HG03575 (cell line): ENCODE measurements at regions not wholly inside any gene's neighbourhood (a gene's known extent, or its start where the extent isn't known, plus 50 kb on each side); places are given as distances from the start of the nearest gene placed in this dataset.
"Not testable (repeated sequence)": the region's sequence is repeated elsewhere in the genome, so short reads cannot be mapped to it uniquely, and the experiment has no call there.

Experiments
- ATAC-seq: cut with Tn5 transposase; IDR thresholded peaks from one replicate; pipeline ENCODE4 v1.9.1; 2021; ENCODE audit not compliant: unreplicated experiment, insufficient number of reproducible peaks, low FRiP score; ENCODE audit errors: extremely low read depth

DNA sequence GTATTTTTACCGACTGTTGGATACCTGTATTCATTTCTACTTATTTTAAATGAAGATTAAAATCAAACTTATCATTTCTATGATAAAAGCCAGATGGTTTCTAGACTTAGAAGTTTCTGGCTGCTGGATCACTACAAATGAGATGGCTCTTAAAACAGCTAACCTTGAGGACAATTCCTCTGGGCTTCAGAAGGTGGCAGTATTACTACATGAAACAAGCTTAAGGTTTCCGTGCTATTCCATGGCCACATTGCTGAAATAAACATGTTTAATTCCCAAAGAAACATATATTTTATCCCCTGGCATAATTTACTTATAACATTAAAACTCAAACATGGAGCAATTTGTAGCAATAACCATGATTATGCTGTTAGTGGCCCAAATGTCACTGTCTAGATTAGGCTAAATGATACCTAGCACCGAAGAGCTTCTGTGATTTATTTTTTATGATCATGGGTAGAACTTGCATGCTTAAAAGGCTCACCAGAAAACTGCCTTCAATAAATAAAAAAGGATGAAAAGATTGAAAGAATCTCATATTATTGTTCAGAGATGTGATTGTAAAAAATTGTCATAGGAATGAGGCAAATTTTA, 204.0 kb upstream of the NANOGP8 start:
- ATAC-seq: no peak

DNA sequence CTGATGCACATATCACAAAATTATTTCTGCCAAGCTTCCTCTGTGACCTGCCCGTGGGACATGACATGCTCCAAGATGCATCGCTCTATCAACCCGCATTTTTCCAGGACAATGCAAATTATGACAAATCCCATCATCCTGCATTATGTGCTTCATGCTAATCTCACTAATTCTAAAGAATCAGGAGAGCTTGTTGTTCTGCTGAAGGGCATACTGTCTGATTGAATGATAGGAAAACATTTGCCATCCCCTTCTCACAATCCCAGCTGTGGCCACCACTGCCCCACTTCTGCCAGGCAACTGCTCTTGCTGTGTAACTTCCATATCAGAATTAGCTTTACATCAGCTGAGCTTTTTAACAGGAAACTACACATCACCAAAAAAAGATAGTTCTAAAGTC, 203.5 kb upstream of the NANOGP8 start:
- ATAC-seq: no peak

DNA sequence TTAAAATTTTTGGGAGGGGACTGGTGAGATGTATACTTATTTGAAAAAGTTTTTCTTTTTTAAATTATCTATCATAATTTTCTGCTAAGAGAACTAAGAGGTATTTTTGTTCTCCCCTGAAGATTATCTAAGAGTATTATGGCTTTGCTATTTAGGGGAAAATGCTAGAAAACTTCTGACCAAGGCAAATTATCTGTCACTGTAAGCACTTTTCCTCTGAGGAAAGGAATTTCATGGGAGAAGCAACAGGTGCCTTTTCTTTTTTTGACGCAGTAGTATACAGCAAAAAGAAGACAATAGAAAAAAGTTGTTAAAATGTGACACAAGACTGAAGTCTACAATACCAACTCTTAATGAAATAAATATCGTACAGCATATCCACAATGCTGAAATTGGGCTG, 201.6 kb upstream of the NANOGP8 start:
- ATAC-seq: no peak

DNA sequence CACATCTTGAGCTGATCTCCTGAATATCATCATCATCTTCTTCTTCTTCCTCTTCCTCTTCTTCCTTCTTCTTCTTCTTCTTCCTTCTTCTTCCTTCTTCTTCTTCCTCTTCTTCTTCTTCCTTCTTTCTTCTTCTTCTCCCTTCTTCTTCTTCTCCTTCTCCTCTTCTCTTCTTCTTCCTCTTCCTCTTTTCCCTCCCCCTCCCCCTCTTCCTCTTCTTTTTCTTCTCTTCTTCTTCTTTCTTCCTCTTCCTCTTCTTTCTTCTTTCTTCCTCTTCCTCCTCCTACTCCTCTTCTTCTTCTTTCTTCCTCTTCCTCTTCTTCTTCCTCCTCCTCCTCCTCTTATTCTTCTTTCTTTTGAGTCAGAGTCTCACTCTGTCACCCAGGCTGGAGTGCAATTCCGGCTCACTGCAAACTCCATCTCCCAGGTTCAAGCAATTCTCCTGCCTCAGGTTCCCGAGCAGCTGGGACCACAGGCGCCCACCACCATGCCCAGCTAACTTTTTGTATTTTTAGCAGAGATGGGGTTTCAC, 197.9 kb upstream of the NANOGP8 start:
- ATAC-seq: no peak

DNA sequence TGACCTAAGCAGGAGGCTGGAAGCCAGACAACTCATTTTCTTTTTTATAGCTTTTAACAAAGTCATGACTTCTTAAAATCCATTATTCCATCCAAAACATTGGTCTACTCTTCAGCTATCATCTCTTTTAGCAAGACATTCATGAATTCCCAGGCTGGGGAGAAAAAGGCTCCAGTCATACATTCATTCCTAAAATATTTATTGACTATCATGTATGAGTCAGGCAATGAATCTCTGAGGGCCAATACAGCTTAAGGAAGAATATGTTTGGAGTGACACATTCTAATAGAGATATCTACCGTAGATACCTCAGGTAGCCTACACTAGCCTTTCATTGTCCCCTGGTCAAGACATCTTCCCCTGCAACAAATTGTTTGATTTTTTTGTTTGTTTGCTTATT, 196.4 kb upstream of the NANOGP8 start:
- ATAC-seq: no peak

DNA sequence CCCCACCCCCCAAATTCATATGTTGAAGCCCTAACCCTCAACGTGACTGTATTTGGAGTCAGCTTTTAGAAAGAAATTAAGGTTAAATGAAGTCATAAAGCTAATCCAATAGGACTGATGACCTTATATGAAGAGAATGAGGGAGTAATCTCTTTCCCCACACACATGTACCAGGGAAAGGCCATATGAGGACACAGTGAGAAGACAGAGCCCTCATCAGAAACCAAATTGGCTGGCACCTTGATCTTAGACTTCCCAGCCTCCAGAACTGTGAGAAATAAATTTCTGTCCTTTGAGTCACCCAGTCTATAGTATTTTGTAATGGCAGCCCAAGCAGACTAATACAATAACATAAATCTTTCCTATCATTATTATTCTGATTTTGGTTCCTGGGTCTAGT, 194.7 kb upstream of the NANOGP8 start:
- ATAC-seq: no peak

DNA sequence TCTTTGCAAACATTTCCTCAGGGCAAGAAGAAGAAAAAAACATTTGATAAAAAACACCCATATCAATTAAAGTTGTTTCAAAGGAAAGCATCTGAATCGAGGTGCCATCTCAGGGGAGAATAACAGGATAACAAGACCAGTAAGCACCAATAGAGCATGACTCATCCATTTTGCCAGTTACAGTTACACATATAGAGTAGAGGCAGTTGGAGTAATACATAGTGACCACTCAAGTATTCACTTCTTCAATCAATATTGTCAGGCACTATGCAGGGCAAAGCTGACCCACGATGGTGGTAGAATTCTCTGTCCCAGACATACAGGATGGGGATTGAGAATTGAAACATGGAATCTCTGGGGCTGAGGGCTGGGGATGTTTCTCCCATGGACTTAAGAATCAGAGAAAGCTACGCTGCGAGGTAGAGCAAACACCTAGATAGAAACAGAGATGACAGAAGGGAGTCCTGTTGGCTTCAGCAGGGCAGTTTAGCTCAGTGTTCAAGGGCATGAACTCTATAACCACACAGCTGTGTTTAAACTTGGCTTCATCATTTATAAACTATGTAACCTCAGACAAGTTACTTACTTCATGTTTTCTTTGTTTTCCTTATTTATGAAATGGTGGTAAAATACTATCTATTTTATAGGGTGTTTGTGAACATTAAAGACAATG, 186.4 kb upstream of the NANOGP8 start:
- no peak for ATAC-seq

DNA sequence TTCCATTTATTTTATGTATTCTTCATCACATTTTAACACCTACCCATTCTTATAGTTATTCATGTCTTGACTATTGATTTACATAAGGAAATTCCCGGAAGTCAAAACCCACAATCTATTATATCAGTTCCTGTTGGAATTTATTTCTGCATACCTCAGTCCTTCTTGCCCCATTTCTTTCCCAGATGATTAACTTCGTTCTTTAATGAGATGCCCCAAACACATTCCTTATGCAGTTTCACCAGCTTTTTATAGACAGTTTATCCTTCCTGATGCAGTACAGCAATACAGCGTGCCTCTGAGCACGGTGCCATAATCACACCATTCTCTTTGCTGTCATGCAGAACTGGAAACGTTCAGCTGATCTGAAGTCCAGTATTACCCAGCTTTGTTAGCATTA, 175.8 kb upstream of the NANOGP8 start:
- no peak for ATAC-seq

DNA sequence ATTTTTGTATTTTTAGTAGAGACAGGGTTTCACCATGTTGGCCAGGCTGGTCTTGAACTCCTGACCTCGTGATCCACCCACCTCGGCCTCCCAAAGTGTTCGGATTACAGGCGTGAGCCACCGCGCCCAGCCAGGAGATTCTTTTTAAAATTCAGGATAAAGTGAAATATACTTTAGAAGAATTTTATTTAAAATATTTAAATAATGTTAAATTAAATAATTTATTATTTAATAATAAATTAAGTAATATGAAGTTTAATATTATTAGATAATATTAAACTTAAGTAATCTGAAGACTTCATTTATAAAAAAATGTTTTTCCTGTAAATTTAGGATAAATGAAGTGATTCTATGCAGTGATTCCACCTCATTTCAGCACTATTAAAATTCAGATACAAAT, 175.2 kb upstream of the NANOGP8 start:
- not testable (repeated sequence) for ATAC-seq

DNA sequence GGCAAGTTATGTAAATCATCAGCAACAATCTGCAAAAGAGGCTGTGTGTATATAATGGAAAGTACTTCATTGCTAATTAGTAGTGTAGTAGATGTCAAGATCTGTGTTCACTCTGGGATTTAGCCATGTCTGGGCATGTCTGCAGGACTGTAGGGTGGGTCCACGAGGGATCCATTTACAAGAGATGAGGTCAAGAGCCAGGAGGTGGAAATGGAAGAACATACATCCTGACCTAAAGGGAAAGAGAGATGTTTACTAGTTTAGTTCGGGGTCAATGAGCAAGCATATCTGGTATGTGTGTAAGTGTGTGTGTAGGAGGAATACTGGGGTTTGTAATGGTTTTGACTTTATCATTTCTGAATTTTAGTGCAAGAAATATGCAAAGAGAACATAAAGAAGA, 171.5 kb upstream of the NANOGP8 start:
- ATAC-seq: no peak

DNA sequence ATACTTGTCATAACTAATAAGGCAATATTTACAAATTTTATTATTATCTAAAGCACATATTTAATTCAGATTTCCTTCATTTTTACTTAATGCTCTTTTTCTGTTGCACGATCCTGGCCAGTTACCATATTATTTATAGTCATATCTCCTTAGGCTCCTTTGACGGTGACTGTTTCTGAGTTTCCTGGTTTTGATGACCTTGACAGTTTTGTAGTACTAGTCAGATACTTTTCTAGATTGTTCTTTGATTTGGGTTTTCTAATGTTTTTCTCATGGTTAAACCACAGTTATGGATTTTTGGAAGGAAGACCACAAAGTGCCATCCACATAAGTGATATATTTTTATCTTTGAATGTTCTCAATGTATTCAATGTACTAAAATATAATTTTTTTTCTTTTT, 171.0 kb upstream of the NANOGP8 start:
- ATAC-seq: no peak

DNA sequence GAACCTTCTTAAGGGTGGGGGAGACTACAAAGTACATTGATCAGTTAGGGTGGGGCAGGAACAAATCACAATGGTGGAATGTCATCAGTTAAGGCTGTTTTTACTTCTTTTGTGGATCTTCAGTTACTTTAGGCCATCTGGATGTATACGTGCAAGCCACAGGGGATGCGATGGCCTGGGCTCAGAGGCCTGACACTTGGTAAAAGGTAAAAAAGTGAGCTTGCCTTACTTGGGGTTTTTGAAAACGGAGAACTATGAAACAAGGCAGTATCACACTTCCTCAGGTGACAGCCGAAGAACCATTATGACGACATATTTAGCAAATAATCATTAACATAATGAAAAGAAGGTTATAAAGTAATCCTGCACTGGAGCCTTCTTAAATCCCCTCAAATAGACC, 169.8 kb upstream of the NANOGP8 start:
- ATAC-seq: not testable (repeated sequence)

DNA sequence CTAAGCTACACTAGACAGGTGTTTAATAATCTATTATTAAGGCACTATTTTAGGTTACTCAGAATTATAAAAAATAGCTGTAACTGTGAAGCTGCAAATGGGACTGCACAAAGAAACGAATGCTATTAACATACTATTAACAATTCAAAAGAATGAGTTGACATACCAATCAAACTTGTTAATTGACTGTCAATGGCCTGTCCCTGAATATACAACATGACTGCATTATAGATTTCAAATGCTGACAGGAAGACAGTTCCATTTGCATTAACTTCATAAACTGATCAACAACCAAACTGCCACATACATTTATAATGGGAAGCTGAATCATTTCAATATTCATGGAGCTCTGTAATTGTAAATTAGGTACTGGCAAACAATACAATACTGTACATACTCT, 169.0 kb upstream of the NANOGP8 start:
- no peak for ATAC-seq

DNA sequence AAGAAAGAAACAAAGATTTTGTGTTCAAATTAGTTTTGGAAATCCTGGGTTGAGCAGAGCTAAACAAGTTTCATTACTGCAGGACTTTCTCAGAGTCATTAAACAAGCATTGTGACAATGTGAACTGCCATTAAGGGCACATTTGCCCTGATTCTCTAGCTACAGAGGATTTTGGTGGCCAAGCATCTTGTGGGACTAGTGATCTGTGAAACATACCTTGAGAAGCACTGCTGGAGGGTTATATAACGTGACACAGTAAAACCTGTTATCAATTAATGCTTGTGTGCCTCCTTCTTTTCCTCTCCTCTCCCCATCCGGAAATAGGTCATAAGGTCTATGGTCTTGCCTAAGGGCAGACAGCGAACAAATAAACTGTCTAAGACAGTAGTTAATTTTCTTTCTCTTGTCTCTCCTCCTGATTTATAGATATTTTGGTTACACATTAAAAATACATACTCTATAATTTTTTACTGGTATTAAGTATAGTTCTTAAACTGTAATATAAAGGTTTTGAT, 167.3 kb upstream of the NANOGP8 start:
- ATAC-seq: no peak

DNA sequence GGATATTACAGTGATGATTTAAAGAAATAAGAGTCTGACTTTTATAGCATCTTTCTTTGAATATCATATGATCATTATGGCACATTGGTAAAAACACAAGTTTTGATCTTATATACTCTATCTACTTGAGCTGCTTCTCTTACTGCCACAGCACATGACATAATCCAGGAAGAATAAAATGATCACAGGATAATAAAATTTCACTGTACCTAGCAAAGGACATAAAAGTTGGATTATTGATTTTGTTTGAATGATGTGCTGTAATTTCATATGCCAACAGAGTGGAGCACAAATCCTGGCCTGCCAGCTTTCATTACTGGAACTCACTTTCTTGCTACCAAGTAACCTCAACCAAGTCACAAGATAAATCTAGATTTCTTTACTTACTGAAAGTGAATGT, 162.1 kb upstream of the NANOGP8 start:
- no peak for ATAC-seq

DNA sequence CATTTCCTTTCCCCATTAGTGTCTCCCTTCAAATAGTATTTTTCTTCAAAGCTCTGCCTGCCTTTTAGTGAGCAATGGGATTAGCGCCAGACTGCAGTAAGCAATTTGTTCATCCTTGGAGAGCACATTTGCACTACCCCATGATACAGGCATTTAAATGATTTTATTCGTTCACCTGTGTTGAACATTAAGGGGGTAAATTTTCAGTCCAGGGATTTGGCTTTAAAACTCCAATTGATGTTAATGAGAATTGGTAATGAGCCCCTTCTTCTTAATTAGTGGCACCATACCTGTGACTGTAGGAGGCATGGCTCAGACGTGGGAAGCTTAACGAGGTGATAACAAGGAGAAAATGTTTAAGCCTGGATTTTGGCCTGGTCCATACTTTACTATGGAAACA, 161.4 kb upstream of the NANOGP8 start:
- ATAC-seq: no peak

DNA sequence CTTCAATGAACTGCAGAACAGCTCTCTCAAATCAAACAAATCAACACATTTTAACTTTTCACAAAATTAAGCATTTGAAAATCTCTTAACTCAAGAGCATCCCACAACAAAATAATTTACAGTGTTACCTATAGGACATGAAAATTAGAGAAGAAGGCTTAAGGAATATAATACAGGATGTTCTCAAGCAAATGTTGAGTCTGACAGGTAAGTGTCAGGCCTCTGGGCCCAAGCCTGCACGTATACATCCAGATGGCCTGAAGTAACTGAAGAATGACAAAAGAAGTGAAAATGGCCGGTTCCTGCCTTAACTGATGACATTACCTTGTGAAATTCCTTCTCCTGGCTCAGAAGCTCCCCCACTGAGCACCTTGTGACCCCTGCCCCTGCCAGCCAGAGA, 160.6 kb upstream of the NANOGP8 start:
- not testable (repeated sequence) for ATAC-seq

DNA sequence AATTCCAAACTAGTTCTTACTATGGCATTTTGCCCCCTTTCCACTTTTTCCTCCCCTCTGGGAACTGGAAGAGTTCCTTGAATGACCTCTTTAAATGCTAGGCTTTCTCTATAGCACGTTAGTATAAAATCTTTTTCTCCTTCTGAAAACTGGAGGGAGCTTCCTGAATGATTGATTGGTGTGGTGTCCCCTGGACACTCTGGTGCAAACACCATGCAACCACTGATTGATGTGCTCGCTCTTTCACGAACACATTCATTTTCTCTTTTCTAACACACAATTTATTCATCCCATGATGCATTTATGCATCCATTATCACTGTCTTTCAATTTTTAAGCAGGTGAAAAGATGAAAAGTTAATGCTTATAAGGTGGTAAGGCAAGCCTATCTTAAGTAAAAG, 159.1 kb upstream of the NANOGP8 start:
- ATAC-seq: no peak

DNA sequence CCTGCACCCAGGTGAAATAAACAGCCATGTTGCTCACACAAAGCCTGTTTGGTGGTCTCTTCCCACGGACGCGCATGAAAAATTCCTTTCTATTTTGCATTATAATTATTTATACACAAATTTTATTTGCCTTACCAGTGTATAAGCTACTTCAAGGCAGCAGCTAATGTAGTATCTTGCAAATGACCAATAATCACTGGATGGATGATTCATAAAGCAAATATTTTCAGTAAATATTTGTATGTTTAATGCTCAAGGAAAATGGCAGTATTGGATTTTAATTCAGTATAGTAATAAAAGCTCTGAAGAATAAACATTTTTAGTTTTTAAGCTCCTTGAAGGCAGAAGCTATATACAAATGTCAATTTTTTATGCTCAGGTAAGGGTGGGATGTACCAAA, 158.7 kb upstream of the NANOGP8 start:
- ATAC-seq: no peak

DNA sequence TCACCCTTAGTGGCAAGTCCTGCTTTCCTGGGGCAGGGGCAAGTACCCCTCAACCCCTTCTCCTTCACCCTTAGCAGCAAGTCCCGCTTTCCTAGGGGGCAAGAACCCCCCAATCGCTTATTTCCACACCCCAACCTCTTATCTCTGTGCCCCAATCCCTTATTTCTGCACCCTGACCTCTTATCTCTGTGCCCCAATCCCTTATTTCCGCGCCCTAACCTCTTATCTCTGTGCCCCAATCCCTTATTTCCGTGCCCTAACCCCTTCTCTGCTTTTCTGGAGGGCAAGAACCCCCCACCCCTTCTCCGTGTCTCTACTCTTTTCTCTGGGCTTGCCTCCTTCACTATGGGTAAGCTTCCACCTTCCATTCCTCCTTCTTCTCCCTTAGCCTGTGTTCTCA, 154.6 kb upstream of the NANOGP8 start:
- ATAC-seq: not testable (repeated sequence)

DNA sequence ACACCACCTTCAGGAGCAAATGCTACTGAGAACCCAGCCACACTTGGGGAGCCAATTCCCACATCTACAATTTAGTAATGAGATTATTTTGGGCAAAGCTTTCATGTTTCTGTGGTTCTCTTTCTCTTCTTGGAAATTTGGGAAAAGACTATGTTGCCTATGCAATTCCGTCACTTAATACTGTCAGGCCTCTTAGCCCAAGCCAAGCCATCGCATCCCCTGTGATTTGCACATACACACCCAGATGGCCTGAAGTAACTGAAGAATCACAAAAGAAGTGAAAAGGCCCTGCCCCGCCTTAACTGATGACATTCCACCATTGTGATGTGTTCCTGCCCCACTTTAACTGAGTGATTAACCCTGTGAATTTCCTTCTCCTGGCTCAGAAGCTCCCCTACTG, 153.4 kb upstream of the NANOGP8 start:
- ATAC-seq: not testable (repeated sequence)
